Esophagus squamous epithelium (tissue), 4 donors: ENCODE measurements at regions not wholly inside any gene's neighbourhood (a gene's known extent, or its start where the extent isn't known, plus 50 kb on each side); places are given as distances from the start of the nearest gene placed in this dataset.

Source experiments
- POLR2A ChIP-seq, 4 donors: fragments of 450-650 bp; IDR thresholded peaks; one replicate each; pipeline ENCODE4 v1.6.1; 2017; ENCODE audit warnings: antibody characterized with exemption in 4 of 4, mild to moderate bottlenecking in 4 of 4, moderate library complexity in 3 of 4
- TF ChIP-seq, protein P1 (sequence below), 6 experiments: fragments of 450-650 bp in 4 of 6; fragments of 200-600 bp in 2 of 6; sonication (generic) in 2 of 6; IDR thresholded peaks; one replicate each; pipeline ENCODE4 v1.5.1; 2016 to 2019; ENCODE audit warnings: antibody characterized with exemption in 6 of 6, mild to moderate bottlenecking in 4 of 6, moderate library complexity in 4 of 6

DNA sequence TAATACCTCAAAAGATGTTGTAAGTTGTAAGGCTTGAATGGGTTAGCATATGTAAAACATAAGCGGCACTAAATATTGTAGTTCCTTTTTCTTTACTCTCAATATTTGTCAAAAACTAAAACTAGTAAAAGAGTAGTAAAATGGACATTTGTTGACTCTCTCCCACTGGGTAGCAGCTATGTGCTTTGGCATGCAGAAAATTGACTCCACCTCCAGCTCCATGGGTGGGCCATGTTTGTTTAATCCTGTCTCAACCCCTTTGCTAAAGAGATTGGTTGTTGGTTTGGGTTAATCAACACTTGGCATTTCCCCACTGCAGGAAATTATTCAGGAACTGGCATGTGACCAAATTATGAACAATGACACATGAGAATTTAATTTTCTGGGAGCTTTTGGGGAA is 114.8 kb downstream of the EOMES start:
- TF ChIP-seq, protein P1, sequence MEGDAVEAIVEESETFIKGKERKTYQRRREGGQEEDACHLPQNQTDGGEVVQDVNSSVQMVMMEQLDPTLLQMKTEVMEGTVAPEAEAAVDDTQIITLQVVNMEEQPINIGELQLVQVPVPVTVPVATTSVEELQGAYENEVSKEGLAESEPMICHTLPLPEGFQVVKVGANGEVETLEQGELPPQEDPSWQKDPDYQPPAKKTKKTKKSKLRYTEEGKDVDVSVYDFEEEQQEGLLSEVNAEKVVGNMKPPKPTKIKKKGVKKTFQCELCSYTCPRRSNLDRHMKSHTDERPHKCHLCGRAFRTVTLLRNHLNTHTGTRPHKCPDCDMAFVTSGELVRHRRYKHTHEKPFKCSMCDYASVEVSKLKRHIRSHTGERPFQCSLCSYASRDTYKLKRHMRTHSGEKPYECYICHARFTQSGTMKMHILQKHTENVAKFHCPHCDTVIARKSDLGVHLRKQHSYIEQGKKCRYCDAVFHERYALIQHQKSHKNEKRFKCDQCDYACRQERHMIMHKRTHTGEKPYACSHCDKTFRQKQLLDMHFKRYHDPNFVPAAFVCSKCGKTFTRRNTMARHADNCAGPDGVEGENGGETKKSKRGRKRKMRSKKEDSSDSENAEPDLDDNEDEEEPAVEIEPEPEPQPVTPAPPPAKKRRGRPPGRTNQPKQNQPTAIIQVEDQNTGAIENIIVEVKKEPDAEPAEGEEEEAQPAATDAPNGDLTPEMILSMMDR (IDR thresholded peaks at IDR 0.05), result no peak
- TF ChIP-seq POLR2A (IDR thresholded peaks at IDR 0.05), result no peak
